ENCODE measurements at regions not wholly inside any gene's neighbourhood (a gene's known extent, or its start where the extent isn't known, plus 50 kb on each side); places are given as distances from the start of the nearest gene placed in this dataset.

- WGBS (ENCODE audit: insufficient coverage) = 33% methylated on average over 2 of the region's 5 CpGs
Observed at GRCh38 chr7:52413051-52413450, 622.4 kb upstream of the POM121L12 start.

GRCh38 chr7:52410032-52410431 lies 625.4 kb upstream of the POM121L12 start:
- WGBS (ENCODE audit: insufficient coverage) = 90% methylated on average over 2 of the region's 4 CpGs
- no peak overlapping the region for H3K4me3 ChIP-seq (ENCODE audit: low read depth, low read length)
- H3K27ac ChIP-seq (ENCODE audit: low read depth, low read length) = no peak overlapping the region
- H3K9me3 ChIP-seq (ENCODE audit: control insufficient read depth, insufficient read depth, low read length) = peaks cover 3% of the 10 kb centered on the region
- no peaks in the 10 kb centered on the region for H3K4me1 ChIP-seq (ENCODE audit: control insufficient read depth, insufficient read depth, low read length)
- no peaks in the 10 kb centered on the region for H3K27me3 ChIP-seq (ENCODE audit: control insufficient read depth, insufficient read depth, low read length)
- DNase-seq (ENCODE audit: low read depth in 4 of 6, low spot score in 6 of 6) = no peak
- no peaks in the 10 kb centered on the region for H3K36me3 ChIP-seq (ENCODE audit: control insufficient read depth, insufficient read depth, low read length)

More at GRCh38 chr7:52413051-52413450, 622.4 kb upstream of the POM121L12 start:
- H3K9me3 ChIP-seq (ENCODE audit: control insufficient read depth, insufficient read depth, low read length) = peaks cover 3% of the 10 kb centered on the region
- no peak for DNase-seq (ENCODE audit: low read depth in 4 of 6, low spot score in 6 of 6)
- no peaks in the 10 kb centered on the region for H3K4me1 ChIP-seq (ENCODE audit: control insufficient read depth, insufficient read depth, low read length)
- H3K27me3 ChIP-seq (ENCODE audit: control insufficient read depth, insufficient read depth, low read length) = no peaks in the 10 kb centered on the region
- no peaks in the 10 kb centered on the region for H3K36me3 ChIP-seq (ENCODE audit: control insufficient read depth, insufficient read depth, low read length)
- no peak overlapping the region for H3K27ac ChIP-seq (ENCODE audit: low read depth, low read length)
- no peak overlapping the region for H3K4me3 ChIP-seq (ENCODE audit: low read depth, low read length)

- WGBS (ENCODE audit: insufficient coverage) = 87% methylated on average over 3 of the region's 6 CpGs
- Histone ChIP-seq H3K4me3 (ENCODE audit: low read depth, low read length) (no peak overlapping the region), H3K4me1 (ENCODE audit: control insufficient read depth, insufficient read depth, low read length) (no peaks in the 10 kb centered on the region), H3K36me3 (ENCODE audit: control insufficient read depth, insufficient read depth, low read length) (no peaks in the 10 kb centered on the region), H3K9me3 (ENCODE audit: control insufficient read depth, insufficient read depth, low read length) (peaks cover 3% of the 10 kb centered on the region), H3K27ac (ENCODE audit: low read depth, low read length) (no peak overlapping the region), H3K27me3 (ENCODE audit: control insufficient read depth, insufficient read depth, low read length) (no peaks in the 10 kb centered on the region)
- peak in 1 of 6 donors; percentile 28 for DNase-seq (ENCODE audit: low read depth in 4 of 6, low spot score in 6 of 6)
Observed at GRCh38 chr7:52406808-52407207, 628.6 kb upstream of the POM121L12 start.

- H3K27me3 ChIP-seq (ENCODE audit: control insufficient read depth, insufficient read depth, low read length) = no peaks in the 10 kb centered on the region
- no peaks in the 10 kb centered on the region for H3K9me3 ChIP-seq (ENCODE audit: control insufficient read depth, insufficient read depth, low read length)
- H3K4me3 ChIP-seq (ENCODE audit: low read depth, low read length) = no peak overlapping the region
- H3K27ac ChIP-seq (ENCODE audit: low read depth, low read length) = no peak overlapping the region
- no peaks in the 10 kb centered on the region for H3K36me3 ChIP-seq (ENCODE audit: control insufficient read depth, insufficient read depth, low read length)
- 100% methylated on average over 3 of the region's 3 CpGs for WGBS (ENCODE audit: insufficient coverage)
- H3K4me1 ChIP-seq (ENCODE audit: control insufficient read depth, insufficient read depth, low read length) = no peaks in the 10 kb centered on the region
- DNase-seq (ENCODE audit: low read depth in 4 of 6, low spot score in 6 of 6) = no peak
Observed at GRCh38 chr7:52382731-52383130, 652.7 kb upstream of the POM121L12 start.

- WGBS (ENCODE audit: insufficient coverage) = no CpG with 5 or more reads among the region's 4 CpGs
Observed at GRCh38 chr7:52369922-52370321, 665.5 kb upstream of the POM121L12 start.

GRCh38 chr7:52365349-52365748 lies 670.1 kb upstream of the POM121L12 start:
- no peaks in the 10 kb centered on the region for H3K36me3 ChIP-seq (ENCODE audit: control insufficient read depth, insufficient read depth, low read length)
- no peaks in the 10 kb centered on the region for H3K27me3 ChIP-seq (ENCODE audit: control insufficient read depth, insufficient read depth, low read length)
- no peaks in the 10 kb centered on the region for H3K4me1 ChIP-seq (ENCODE audit: control insufficient read depth, insufficient read depth, low read length)
- DNase-seq (ENCODE audit: low read depth in 4 of 6, low spot score in 6 of 6) = no peak
- H3K9me3 ChIP-seq (ENCODE audit: control insufficient read depth, insufficient read depth, low read length) = no peaks in the 10 kb centered on the region
- no peak overlapping the region for H3K4me3 ChIP-seq (ENCODE audit: low read depth, low read length)
- H3K27ac ChIP-seq (ENCODE audit: low read depth, low read length) = no peak overlapping the region

More at GRCh38 chr7:52369922-52370321, 665.5 kb upstream of the POM121L12 start:
- Histone ChIP-seq H3K4me1 (ENCODE audit: control insufficient read depth, insufficient read depth, low read length) (no peaks in the 10 kb centered on the region), H3K36me3 (ENCODE audit: control insufficient read depth, insufficient read depth, low read length) (no peaks in the 10 kb centered on the region), H3K27me3 (ENCODE audit: control insufficient read depth, insufficient read depth, low read length) (no peaks in the 10 kb centered on the region), H3K27ac (ENCODE audit: low read depth, low read length) (no peak overlapping the region), H3K4me3 (ENCODE audit: low read depth, low read length) (no peak overlapping the region), H3K9me3 (ENCODE audit: control insufficient read depth, insufficient read depth, low read length) (no peaks in the 10 kb centered on the region)
- no peak for DNase-seq (ENCODE audit: low read depth in 4 of 6, low spot score in 6 of 6)

GRCh38 chr7:52362521-52362920 lies 672.9 kb upstream of the POM121L12 start:
- H3K9me3 ChIP-seq (ENCODE audit: control insufficient read depth, insufficient read depth, low read length) = no peaks in the 10 kb centered on the region

GRCh38 chr7:52360541-52360940 lies 674.9 kb upstream of the POM121L12 start:
- no peak for DNase-seq (ENCODE audit: low read depth in 4 of 6, low spot score in 6 of 6)
- no peaks in the 10 kb centered on the region for H3K27me3 ChIP-seq (ENCODE audit: control insufficient read depth, insufficient read depth, low read length)
- no peaks in the 10 kb centered on the region for H3K36me3 ChIP-seq (ENCODE audit: control insufficient read depth, insufficient read depth, low read length)
- H3K9me3 ChIP-seq (ENCODE audit: control insufficient read depth, insufficient read depth, low read length) = no peaks in the 10 kb centered on the region
- H3K27ac ChIP-seq (ENCODE audit: low read depth, low read length) = no peak overlapping the region
- WGBS (ENCODE audit: insufficient coverage) = 82% methylated on average over 1 of the region's 3 CpGs
- no peaks in the 10 kb centered on the region for H3K4me1 ChIP-seq (ENCODE audit: control insufficient read depth, insufficient read depth, low read length)
- H3K4me3 ChIP-seq (ENCODE audit: low read depth, low read length) = no peak overlapping the region

More at GRCh38 chr7:52362521-52362920, 672.9 kb upstream of the POM121L12 start:
- DNase-seq (ENCODE audit: low read depth in 4 of 6, low spot score in 6 of 6) = no peak
- H3K36me3 ChIP-seq (ENCODE audit: control insufficient read depth, insufficient read depth, low read length) = no peaks in the 10 kb centered on the region
- H3K27me3 ChIP-seq (ENCODE audit: control insufficient read depth, insufficient read depth, low read length) = no peaks in the 10 kb centered on the region
- H3K4me1 ChIP-seq (ENCODE audit: control insufficient read depth, insufficient read depth, low read length) = no peaks in the 10 kb centered on the region
- 90% methylated on average over 18 of the region's 19 CpGs for WGBS (ENCODE audit: insufficient coverage)
- H3K27ac ChIP-seq (ENCODE audit: low read depth, low read length) = no peak overlapping the region
- no peak overlapping the region for H3K4me3 ChIP-seq (ENCODE audit: low read depth, low read length)

- 56% methylated on average over 1 of the region's 3 CpGs for WGBS (ENCODE audit: insufficient coverage)
- H3K36me3 ChIP-seq (ENCODE audit: control insufficient read depth, insufficient read depth, low read length) = no peaks in the 10 kb centered on the region
Observed at GRCh38 chr7:52355053-52355452, 680.4 kb upstream of the POM121L12 start.

GRCh38 chr7:52352013-52352981 lies 683.1 kb upstream of the POM121L12 start:
- WGBS (ENCODE audit: insufficient coverage) = 67% methylated on average over 2 of the region's 4 CpGs

More at GRCh38 chr7:52355053-52355452, 680.4 kb upstream of the POM121L12 start:
- H3K4me3 ChIP-seq (ENCODE audit: low read depth, low read length) = no peak overlapping the region
- no peak overlapping the region for H3K27ac ChIP-seq (ENCODE audit: low read depth, low read length)
- no peaks in the 10 kb centered on the region for H3K9me3 ChIP-seq (ENCODE audit: control insufficient read depth, insufficient read depth, low read length)
- DNase-seq (ENCODE audit: low read depth in 4 of 6, low spot score in 6 of 6) = no peak
- no peaks in the 10 kb centered on the region for H3K4me1 ChIP-seq (ENCODE audit: control insufficient read depth, insufficient read depth, low read length)
- no peaks in the 10 kb centered on the region for H3K27me3 ChIP-seq (ENCODE audit: control insufficient read depth, insufficient read depth, low read length)

More at GRCh38 chr7:52352013-52352981, 683.1 kb upstream of the POM121L12 start:
- H3K9me3 ChIP-seq (ENCODE audit: control insufficient read depth, insufficient read depth, low read length) = no peaks in the 10 kb centered on the region
- H3K27ac ChIP-seq (ENCODE audit: low read depth, low read length) = no peak overlapping the region
- no peak for DNase-seq (ENCODE audit: low read depth in 4 of 6, low spot score in 6 of 6)
- H3K4me1 ChIP-seq (ENCODE audit: control insufficient read depth, insufficient read depth, low read length) = no peaks in the 10 kb centered on the region
- H3K27me3 ChIP-seq (ENCODE audit: control insufficient read depth, insufficient read depth, low read length) = no peaks in the 10 kb centered on the region
- no peak overlapping the region for H3K4me3 ChIP-seq (ENCODE audit: low read depth, low read length)
- no peaks in the 10 kb centered on the region for H3K36me3 ChIP-seq (ENCODE audit: control insufficient read depth, insufficient read depth, low read length)

All from spinal cord (tissue), 9 donors.